ENCODE measurements at regions not wholly inside any gene's neighbourhood (a gene's known extent, or its start where the extent isn't known, plus 50 kb on each side); places are given as distances from the start of the nearest gene placed in this dataset.
A peak's percentile ranks its signal among the peaks of the same experiment; 100 is the strongest.

GRCh38 chr10:21193196-21193595 lies 296.1 kb upstream of the NEBL start:
- Histone ChIP-seq H3K27ac (no peak overlapping the region), H3K4me1 (replicated peaks) (peaks cover 6% of the 10 kb centered on the region), H3K4me3 (no peak overlapping the region), H3K27me3 (replicated peaks; ENCODE audit: insufficient read depth) (no peaks in the 10 kb centered on the region), H3K9me3 (no peaks in the 10 kb centered on the region), H3K36me3 (no peaks in the 10 kb centered on the region)
- WGBS = 33% methylated on average over 3 of the region's 3 CpGs
- intact Hi-C loops (cut with DNase I) = no loop called here
- TF ChIP-seq POLR2AphosphoS5 (IDR thresholded peaks at IDR 0.05) = no peak
- no peak for DNase-seq (ENCODE audit: low spot score)

- intact Hi-C loops (cut with DNase I) = no loop called here
- 57% methylated on average over 2 of the region's 2 CpGs for WGBS
- DNase-seq (ENCODE audit: low spot score) = no peak
- no peaks in the 10 kb centered on the region for H3K27me3 ChIP-seq (replicated peaks; ENCODE audit: insufficient read depth)
- H3K9me3 ChIP-seq = no peaks in the 10 kb centered on the region
- H3K4me3 ChIP-seq = no peak overlapping the region
- peaks cover 6% of the 10 kb centered on the region for H3K4me1 ChIP-seq (replicated peaks)
- TF ChIP-seq POLR2A (IDR thresholded peaks at IDR 0.05) (no peak), POLR2AphosphoS5 (IDR thresholded peaks at IDR 0.05) (no peak), CTCF (IDR thresholded peaks at IDR 0.05) (no peak)
- no peak overlapping the region for H3K27ac ChIP-seq
- H3K36me3 ChIP-seq = no peaks in the 10 kb centered on the region
These were observed 294.4 kb upstream of the NEBL start for GRCh38 chr10:21191512-21191911.

- Histone ChIP-seq H3K4me1 (replicated peaks) (no peaks in the 10 kb centered on the region), H3K4me3 (no peak overlapping the region)
These were observed 287.9 kb upstream of the NEBL start for GRCh38 chr10:21184984-21185383.

GRCh38 chr10:21184216-21184615 lies 287.1 kb upstream of the NEBL start:
- no peaks in the 10 kb centered on the region for H3K9me3 ChIP-seq
- intact Hi-C loops (cut with DNase I) = no loop called here
- H3K27ac ChIP-seq = peak overlapping the region in 1 of 2 donors; percentile 7
- H3K4me3 ChIP-seq = no peak overlapping the region
- whole genome bisulfite sequencing = 23% methylated on average over 2 of the region's 2 CpGs
- H3K4me1 ChIP-seq (replicated peaks) = no peaks in the 10 kb centered on the region
- no peaks in the 10 kb centered on the region for H3K36me3 ChIP-seq
- TF ChIP-seq CTCF (IDR thresholded peaks at IDR 0.05) (no peak), POLR2AphosphoS5 (IDR thresholded peaks at IDR 0.05) (peak; percentile 68)
- H3K27me3 ChIP-seq (replicated peaks; ENCODE audit: insufficient read depth) = no peaks in the 10 kb centered on the region
- no peak for DNase-seq (ENCODE audit: low spot score)

More at GRCh38 chr10:21184984-21185383, 287.9 kb upstream of the NEBL start:
- no peak overlapping the region for H3K27ac ChIP-seq
- no peaks in the 10 kb centered on the region for H3K9me3 ChIP-seq
- H3K36me3 ChIP-seq = no peaks in the 10 kb centered on the region
- 84% methylated on average over 2 of the region's 2 CpGs for WGBS
- no peak for TF ChIP-seq POLR2AphosphoS5 (IDR thresholded peaks at IDR 0.05)
- no peak for TF ChIP-seq POLR2A (IDR thresholded peaks at IDR 0.05)
- no peak for TF ChIP-seq CTCF (IDR thresholded peaks at IDR 0.05)
- DNase-seq (ENCODE audit: low spot score) = no peak
- H3K27me3 ChIP-seq (replicated peaks; ENCODE audit: insufficient read depth) = no peaks in the 10 kb centered on the region
- intact Hi-C loops (cut with DNase I) = no loop called here

- Histone ChIP-seq H3K27ac (no peak overlapping the region), H3K27me3 (replicated peaks; ENCODE audit: insufficient read depth) (no peaks in the 10 kb centered on the region), H3K4me3 (no peak overlapping the region), H3K9me3 (no peaks in the 10 kb centered on the region), H3K4me1 (replicated peaks) (no peaks in the 10 kb centered on the region), H3K36me3 (no peaks in the 10 kb centered on the region)
- intact Hi-C loops (cut with DNase I) = no loop called here
- 90% methylated on average over 5 of the region's 5 CpGs for WGBS
- no peak for TF ChIP-seq CTCF (IDR thresholded peaks at IDR 0.05)
- TF ChIP-seq POLR2AphosphoS5 (IDR thresholded peaks at IDR 0.05) = no peak
- no peak for TF ChIP-seq POLR2A (IDR thresholded peaks at IDR 0.05)
- no peak for DNase-seq (ENCODE audit: low spot score)
These were observed 285.9 kb upstream of the NEBL start for GRCh38 chr10:21183025-21183424.
